ENCODE measurements at regions not wholly inside any gene's neighbourhood (a gene's known extent, or its start where the extent isn't known, plus 50 kb on each side); places are given as distances from the start of the nearest gene placed in this dataset.

GRCh38 chr6:4302524-4302923 lies 167.1 kb upstream of the ECI2 start:
- no peak overlapping the region for H3K4me3 Mint-ChIP-seq
- H3K27ac Mint-ChIP-seq: no peak overlapping the region
- no peaks in the 10 kb centered on the region for H3K27me3 Mint-ChIP-seq
- no peak for TF ChIP-seq CTCF (conservative IDR thresholded peaks at IDR 0.05)
- no peaks in the 10 kb centered on the region for H3K9me3 Mint-ChIP-seq
- DNase-seq (ENCODE audit: extremely low spot score, unreplicated experiment): no peak
- no peaks in the 10 kb centered on the region for H3K36me3 Mint-ChIP-seq
- H3K4me1 Mint-ChIP-seq (ENCODE audit: unreplicated experiment): peaks cover 3% of the 10 kb centered on the region

- DNase-seq (ENCODE audit: extremely low spot score, unreplicated experiment): no peak
- TF ChIP-seq CTCF (conservative IDR thresholded peaks at IDR 0.05): no peak
- Mint-ChIP-seq H3K27me3 (no peaks in the 10 kb centered on the region), H3K4me3 (no peak overlapping the region), H3K36me3 (no peaks in the 10 kb centered on the region), H3K4me1 (ENCODE audit: unreplicated experiment) (peaks cover 3% of the 10 kb centered on the region), H3K27ac (no peak overlapping the region), H3K9me3 (peaks cover 5% of the 10 kb centered on the region)
Measured at GRCh38 chr6:4301871-4302270, 166.5 kb upstream of the ECI2 start.

GRCh38 chr6:4300917-4301316 lies 165.5 kb upstream of the ECI2 start:
- H3K4me1 Mint-ChIP-seq (ENCODE audit: unreplicated experiment): peaks cover 3% of the 10 kb centered on the region
- no peaks in the 10 kb centered on the region for H3K27me3 Mint-ChIP-seq
- no peak overlapping the region for H3K27ac Mint-ChIP-seq
- DNase-seq (ENCODE audit: extremely low spot score, unreplicated experiment): no peak
- H3K4me3 Mint-ChIP-seq: no peak overlapping the region
- no peak for TF ChIP-seq CTCF (conservative IDR thresholded peaks at IDR 0.05)
- H3K36me3 Mint-ChIP-seq: no peaks in the 10 kb centered on the region
- H3K9me3 Mint-ChIP-seq: peaks cover 5% of the 10 kb centered on the region

GRCh38 chr6:4299476-4299875 lies 164.1 kb upstream of the ECI2 start:
- no peak for TF ChIP-seq CTCF (conservative IDR thresholded peaks at IDR 0.05)

DNA sequence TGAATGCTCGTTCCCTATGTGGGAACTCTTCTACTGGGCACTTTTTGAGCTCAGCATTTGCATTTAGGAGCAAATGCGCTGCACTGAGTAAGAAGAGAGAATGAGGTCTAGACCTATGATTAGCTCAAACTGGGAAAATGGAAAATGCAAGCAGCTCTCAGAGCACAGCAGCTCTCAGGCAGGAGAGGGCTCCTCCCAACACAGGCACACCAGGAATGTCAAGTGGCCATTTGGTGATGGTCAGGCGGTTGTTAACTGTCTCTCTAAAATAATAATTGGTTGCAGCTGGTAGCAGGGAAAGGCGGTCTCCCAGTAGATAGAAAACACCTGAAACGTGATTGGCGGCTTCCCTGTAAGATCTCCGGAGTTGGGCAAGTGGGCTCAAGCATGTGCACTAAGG lies 162.0 kb upstream of the ECI2 start:
- no peak overlapping the region for H3K27ac Mint-ChIP-seq
- H3K4me3 Mint-ChIP-seq: no peak overlapping the region
- DNase-seq (ENCODE audit: extremely low spot score, unreplicated experiment): no peak
- no peaks in the 10 kb centered on the region for H3K4me1 Mint-ChIP-seq (ENCODE audit: unreplicated experiment)
- no peaks in the 10 kb centered on the region for H3K27me3 Mint-ChIP-seq
- TF ChIP-seq CTCF (conservative IDR thresholded peaks at IDR 0.05): no peak
- peaks cover 5% of the 10 kb centered on the region for H3K9me3 Mint-ChIP-seq
- no peaks in the 10 kb centered on the region for H3K36me3 Mint-ChIP-seq

More at GRCh38 chr6:4299476-4299875, 164.1 kb upstream of the ECI2 start:
- Mint-ChIP-seq H3K9me3 (peaks cover 5% of the 10 kb centered on the region), H3K4me1 (ENCODE audit: unreplicated experiment) (peaks cover 3% of the 10 kb centered on the region), H3K4me3 (no peak overlapping the region), H3K36me3 (no peaks in the 10 kb centered on the region), H3K27ac (no peak overlapping the region), H3K27me3 (no peaks in the 10 kb centered on the region)
- DNase-seq (ENCODE audit: extremely low spot score, unreplicated experiment): no peak

DNA sequence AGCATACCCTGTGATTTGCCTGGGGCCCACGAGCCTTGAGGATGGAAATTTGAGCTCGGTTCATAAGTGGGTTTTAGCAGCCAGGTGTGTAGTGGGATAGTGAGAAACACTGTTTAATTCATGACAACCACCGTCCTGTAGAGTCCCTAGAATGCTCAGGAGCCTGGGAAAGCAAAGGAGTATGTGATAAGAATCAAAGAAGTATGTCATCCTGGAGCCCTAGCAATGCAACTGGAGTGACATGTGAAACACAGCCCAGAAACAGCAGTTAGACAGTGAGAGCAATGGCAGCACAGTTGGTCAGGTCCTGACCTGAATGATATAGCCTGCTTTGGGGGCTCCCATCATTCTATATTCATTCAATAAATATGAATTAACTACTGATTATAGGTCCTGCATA lies 161.2 kb upstream of the ECI2 start:
- H3K27me3 Mint-ChIP-seq: no peaks in the 10 kb centered on the region

More for the DNA sequence above, 161.2 kb upstream of the ECI2 start:
- no peak for TF ChIP-seq CTCF (conservative IDR thresholded peaks at IDR 0.05)
- no peak for DNase-seq (ENCODE audit: extremely low spot score, unreplicated experiment)
- H3K4me1 Mint-ChIP-seq (ENCODE audit: unreplicated experiment): peaks cover 3% of the 10 kb centered on the region
- no peaks in the 10 kb centered on the region for H3K36me3 Mint-ChIP-seq
- peaks cover 5% of the 10 kb centered on the region for H3K9me3 Mint-ChIP-seq
- H3K4me3 Mint-ChIP-seq: no peak overlapping the region
- H3K27ac Mint-ChIP-seq: no peak overlapping the region

All from type B pancreatic cell (in vitro differentiated cells).